D341Med (cell line): ENCODE measurements at regions not wholly inside any gene's neighbourhood (a gene's known extent, or its start where the extent isn't known, plus 50 kb on each side); places are given as distances from the start of the nearest gene placed in this dataset.
"Not testable (repeated sequence)": the region's sequence is repeated elsewhere in the genome, so short reads cannot be mapped to it uniquely, and the experiment has no call there.

Experiments used
- DNase-seq: peaks from one replicate; pipeline ENCODE4 v3.0.0; 2012; ENCODE audit warnings: low spot score

DNA sequence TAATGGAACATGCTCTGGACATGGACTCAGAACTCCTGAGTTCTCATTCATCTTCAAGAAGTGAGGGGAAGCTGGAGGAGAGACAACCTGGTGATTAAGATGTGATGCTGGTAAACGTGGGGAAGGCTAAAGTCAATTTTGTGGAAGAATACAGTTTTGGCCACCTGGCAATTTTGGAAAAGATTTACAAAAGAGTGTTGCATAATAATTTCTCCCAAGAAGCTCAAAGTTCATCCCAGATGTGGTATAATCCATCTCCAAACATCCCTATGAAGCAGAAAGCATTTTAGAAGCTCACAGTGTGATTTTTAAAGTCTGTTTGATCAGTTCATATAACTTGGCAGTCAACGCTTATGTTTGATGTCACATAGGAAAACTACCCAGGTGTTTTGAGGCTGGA is 208.7 kb downstream of the LMX1A start:
- no peak for DNase-seq

DNA sequence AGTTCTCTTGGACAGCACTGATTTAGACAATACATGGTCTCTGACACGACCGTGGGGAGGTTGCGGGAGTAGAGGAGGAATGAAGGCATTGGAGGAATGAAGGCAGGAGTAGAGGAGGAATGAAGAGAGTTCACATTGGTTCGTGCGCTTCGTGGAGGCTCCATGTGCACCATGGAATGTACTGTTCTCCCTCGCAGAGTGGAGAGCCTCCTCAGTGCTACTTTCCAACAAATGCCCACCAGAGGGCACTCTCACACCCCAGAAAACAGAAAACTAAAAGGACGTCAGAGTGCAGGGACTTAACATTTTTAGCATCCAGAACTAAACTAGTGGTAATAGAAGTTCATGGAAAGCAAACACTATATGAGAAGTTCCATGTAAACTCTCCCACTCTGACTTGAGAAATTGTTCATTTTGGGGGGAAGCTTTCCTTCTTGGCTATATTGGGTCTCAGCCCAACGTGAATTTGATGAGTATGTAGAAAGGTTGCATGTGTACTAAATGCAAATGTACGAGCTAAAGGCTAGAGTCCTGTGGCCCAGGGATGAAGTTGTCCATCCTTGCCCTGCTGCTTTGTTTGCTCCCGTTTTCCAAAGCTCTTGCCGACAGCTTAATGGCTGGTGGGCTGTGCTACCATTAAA is 211.6 kb downstream of the LMX1A start:
- DNase-seq: peak; percentile 81

DNA sequence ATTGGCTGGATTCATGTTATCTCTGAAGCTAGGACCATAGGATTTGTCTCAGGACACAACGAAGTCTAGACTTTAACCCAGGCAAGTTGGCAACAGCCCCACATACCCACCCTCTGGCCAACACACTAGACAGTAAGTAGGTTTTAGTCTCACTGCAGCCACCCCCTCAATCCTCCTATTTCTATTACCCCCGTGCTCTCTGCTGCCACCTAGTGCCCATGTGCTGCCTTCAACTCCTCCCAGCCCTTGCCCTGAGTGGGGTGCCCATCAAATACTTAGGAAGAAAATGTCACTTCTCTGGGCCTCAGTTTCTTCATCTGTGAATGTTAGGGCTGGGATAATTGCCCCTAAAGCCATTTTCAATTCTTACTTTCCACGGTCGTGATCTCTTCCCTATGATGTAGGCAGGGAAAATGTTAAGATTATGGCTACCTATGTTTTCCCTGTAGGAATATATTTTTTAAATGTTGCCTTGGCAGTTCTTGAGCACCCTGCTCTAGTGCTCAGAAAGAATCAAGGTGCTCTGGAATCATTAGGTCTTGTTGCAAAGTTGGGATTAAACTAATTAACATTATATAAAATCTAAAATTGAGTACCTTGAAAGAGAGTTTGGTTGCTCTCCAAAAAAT is 213.0 kb downstream of the LMX1A start:
- peak; percentile 74 for DNase-seq

DNA sequence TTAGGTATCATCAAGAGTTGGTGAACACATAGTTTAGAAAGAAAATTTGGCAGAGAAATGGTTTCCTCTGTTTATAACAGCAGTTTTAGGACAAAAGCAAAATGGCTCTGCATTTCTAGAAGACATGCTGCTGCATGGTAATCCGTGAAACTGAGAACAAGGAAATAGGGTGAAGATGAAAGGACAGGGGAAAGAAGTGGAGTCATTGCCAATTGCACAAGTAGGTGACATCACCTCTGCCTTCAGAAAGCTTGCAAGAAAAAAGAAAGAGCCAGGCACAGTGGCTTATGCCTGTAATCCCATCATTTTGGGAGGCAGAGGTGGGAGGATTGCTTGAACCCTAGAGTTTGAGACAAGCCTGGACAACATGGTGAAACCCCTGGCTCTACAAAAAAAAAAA is 217.6 kb downstream of the LMX1A start:
- no peak for DNase-seq

DNA sequence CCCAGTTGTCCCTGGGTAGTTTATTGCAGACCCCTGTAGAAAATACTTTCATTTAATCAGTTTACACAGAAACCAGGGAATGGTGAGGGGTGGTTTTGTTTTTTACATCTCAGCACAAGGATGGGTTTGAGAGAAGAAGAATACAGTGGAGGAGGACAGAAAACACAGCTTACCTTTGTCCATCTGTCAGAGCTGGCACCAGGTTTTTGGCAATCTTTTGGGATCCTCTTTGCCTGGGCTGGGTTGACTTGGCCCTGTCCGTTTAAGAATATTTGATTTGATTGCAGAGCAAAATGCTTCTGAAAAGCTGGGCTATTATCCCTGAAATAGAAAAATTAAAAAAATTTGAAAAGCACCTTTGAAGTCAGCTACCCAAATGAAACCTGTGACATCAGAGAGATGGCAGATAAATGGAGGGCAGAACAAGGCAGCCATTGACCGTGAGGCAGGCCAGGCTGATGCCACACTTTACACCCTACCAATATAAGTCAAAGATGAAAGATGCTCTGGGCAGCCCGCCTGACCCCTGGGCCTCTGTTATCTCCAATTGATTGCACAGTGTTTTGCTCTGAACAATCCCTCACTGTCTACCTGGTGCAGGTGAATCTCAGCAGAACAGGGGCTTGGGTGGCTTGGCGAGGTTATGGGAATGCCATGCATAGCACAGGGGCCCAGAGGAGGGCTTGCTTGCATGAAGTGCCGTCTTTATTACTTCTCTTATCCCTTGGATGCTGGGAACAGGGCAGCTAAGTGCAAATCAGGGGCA is 218.8 kb downstream of the LMX1A start:
- no peak for DNase-seq

DNA sequence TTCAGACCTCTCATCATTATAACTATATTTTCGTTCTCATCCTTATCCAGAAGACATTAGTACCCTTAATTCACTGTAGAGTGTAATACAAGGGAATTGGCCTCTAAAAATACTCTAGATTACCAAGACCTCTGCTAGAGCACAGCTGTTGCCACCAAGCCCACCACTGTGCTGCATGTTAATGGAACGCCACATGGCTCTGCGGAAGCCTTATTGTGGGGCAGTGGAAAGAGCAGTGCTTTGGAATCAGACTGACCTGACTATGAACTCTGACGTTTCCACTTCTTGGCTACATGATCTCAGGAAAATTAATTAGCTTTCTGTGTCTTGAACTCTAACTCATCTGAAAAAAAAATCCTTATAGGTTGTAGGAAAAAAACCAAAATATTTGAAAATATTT is 222.1 kb downstream of the LMX1A start:
- no peak for DNase-seq

DNA sequence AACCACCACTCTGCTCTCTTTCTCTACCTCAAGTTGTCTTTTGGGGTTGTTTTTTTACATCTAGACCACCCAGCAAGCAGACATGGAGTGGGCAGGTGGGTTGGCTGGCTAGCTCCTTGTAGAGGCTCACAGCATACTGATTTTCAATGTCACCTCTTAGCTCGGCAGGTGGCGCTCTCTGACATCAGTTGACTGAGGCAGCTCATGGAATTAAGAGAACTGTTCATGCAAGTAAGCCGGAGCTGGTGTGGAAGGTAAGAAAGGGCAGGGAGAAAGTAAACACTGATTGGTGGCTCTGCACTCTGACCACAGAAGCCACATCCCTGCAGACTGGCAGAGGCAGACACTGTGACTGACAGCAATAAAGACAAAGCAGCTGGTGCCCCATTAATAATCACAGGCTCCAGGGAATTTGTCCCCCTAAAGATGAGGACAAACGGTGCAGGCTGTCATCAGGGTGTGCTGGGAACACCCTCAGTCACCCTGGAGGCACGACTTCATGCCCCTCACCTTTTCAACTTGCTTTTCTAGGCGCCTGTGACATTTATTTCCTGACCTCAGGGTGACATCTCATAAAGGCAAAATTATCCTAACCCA is 226.8 kb downstream of the LMX1A start:
- DNase-seq: peak; percentile 87

DNA sequence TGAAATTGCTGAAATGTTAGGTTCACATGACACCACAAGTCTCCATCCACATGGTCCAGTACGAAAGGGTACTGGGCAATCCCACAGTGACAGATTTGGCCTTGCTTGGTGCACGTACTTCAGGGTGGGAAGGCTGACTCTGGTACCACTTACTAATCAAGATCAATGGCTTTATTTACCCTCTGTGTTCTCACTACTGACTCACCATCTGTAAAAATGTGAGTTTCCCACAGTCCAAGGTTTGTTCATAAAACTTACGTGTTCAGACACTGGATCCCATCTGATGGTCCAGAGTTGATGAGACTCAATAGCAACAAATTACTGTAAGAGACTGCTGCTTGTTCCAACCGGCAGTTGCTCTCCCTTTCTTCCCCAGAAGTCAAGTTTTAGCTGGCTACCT is 231.7 kb downstream of the LMX1A start:
- DNase-seq: no peak

DNA sequence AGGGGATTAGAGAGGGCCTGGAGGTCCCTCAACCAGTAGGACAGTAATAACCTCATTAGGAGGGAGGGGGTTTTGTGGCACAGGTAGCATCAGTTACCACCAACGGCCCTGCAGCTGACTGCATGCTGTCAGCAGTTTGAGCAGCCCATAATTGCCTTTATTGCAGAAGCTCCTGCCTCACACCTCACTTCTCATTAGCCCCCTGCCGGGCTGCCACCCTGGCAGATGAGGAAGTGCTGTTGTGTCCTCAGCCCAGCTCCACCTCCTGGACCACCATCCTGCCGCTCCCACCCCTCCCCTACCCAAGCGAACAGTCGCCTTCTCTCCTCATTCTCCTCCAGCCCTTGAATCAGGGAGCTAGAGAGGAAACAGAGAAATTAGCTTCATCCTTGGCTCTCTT is 237.4 kb downstream of the LMX1A start:
- DNase-seq: no peak

DNA sequence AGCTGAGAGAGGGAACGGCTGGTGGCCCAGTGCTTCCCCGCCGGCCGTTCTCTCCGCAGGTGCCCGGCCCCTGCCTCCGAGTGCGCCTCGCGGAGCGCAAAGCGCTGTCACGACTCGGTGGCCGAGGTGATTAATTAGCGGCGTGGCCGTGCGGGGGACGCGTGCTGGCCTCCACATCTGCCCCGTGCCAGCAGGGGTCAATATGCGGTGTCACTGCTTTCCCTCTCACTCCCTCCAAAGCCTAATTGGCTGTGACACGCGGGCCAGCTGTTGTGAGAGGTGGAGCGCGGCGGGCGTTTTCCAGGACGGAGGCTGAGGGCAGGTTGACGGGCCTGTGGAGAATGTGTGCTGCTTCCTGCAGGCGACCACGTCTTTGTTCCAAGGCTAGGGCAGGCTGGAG is 239.0 kb downstream of the LMX1A start:
- DNase-seq: no peak

DNA sequence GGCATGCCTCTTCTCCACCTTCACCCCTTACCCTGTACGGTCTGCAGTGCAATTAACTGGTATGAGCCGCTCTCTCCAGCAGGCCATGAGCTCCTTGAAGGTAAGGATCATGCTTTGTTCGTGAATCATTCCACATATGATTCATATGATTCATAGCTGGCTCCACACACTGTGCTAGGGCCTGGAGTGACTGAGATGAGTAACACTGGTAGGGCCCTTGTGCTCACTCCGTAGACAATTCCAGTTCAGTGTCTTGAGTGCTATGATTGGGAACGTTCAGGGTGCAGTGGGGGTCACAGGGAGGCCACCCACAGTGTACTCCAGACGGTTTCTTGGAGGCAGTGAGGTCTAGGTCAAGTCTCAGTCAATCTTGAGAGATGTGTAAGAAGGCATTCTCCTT is 239.8 kb downstream of the LMX1A start:
- no peak for DNase-seq

DNA sequence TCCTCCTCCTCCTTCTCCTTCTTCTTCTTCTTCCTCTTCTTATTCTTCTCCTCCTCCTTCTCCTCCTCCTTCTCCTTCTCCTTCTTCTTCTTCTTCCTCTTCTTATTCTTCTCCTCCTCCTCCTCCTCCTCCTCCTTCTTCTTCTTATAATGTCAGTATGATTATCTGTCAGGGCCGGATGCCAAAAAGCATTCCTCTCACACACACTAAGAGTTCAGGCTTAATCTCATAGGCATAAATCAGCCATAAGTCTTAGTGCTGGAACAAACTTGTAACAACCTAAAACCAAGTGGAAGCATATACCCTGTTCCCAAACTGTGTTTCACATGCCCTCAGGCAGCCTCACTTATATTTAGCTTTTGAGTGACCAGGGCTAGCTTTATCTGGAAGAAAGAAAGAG is 240.3 kb downstream of the LMX1A start:
- DNase-seq: no peak

DNA sequence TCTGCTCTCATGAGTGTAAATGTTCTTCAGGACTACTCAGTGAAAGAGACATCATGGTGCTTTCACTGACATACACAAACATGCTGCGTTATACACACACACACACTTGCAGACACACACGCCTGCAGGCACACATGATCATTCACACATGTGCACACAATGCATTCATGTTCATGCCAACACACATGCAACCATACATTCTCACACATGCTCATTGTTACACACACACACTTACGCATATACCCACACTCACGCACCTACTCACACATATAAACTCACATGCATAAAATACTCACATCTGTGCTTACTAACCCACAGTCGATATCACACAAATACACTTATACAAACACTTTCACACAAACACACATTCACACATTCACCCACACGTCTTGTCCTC is 241.6 kb downstream of the LMX1A start:
- no peak for DNase-seq

DNA sequence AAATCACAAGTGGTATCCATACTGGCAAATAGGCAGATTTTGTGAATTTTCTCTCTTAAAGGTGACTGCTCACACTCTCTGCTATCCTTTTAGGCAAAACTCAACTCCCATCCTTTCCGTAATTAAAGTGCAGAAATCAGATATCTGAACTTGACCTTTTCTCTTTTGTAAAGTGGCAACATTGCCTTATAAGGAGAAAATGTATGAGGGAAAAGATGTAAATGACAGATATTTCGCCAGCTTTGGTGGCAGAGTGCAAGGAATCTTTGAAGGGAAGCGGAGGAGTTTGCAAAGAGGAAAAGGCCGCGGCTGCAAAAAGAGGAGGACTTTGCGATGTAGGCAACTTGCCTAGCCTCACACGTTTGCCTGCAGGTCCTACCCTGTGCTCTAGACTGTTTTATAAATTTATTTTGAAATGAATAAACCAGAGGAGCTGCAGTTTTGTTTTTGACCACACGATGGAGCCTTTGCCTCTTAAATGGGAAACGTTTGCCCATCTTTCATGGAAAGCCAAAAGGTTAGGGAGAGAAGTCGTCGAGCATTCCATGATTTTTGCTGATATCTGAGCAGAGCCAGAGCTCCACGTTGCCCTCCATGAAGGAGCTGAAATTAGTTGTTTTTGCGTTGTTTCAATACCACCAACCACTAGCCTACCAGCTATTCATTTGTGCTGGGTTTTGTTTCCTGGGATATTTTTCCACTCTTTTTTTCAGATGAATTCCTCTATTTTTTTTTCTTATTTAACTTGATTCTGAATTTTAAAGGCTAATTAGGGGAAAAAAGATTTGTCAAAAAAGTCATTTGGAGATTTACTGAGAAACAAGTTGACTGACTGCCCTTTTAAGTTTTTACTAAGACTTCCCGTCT is 242.3 kb downstream of the LMX1A start:
- DNase-seq: peak; percentile 66

DNA sequence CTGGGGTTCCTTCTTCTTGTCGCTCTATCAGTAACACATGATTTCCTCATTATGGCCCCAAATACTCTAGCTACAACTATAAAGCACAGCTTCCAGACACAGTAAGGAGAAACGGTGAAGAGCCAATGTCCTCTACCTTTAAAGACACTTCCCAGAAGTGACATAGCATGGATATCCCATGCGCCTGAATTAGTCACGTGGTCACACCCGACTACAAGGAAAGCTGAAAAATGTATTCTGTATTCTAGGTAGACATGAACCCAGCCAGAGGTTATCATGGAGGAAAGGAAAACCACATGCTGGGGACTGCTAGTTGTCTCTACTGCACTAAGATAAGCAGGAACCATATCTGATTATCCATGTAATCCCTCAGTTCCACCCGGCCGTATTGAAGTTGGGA is 244.3 kb downstream of the LMX1A start:
- DNase-seq: no peak

DNA sequence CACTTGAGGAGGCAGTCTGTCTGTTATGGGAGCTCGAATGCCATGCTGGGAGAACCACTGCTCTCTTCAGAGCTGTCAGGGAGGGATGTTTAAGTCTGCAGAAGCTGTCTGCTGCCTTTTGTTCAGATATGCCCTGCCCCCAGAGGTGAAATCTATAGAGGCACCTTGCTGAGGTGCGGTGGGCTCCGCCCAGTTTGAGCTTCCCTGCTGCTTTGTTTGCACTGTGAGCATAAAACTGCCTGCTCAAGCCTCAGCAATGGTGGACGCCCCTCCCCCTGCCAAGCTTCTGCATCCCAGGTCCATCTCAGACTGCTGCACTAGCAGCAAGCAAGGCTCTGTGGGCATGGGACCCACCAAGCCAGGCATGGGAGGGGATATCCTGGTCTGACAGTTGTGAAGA is 247.5 kb downstream of the LMX1A start:
- DNase-seq: no peak

DNA sequence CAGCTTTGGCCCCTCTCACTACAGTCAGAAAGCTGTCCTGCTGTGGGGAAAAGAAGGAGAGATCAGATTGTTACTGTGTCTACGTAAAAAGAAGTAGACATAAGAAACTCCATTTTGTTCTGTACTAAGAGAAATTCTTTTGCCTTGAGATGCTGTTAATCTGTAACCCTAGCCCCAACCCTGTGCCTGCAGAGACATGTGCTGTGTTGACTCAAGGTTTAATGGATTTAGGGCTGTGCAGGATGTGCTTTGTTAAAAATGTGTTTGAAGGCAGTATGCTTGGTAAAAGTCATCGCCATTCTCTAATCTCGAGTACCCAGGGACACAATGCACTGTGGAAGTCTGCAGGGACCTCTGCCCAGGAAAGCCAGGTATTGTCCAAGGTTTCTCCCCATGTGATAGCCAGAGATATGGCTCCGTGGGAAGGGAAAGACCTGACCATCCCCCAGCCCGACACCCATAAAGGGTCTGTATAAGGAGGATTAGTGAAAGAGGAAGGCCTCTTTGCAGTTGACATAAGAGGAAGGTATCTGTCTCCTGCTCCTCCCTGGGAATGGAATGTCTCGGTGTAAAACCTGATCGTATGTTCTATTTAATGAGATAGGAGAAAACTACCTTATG is 263.9 kb downstream of the LMX1A start:
- not testable (repeated sequence) for DNase-seq

DNA sequence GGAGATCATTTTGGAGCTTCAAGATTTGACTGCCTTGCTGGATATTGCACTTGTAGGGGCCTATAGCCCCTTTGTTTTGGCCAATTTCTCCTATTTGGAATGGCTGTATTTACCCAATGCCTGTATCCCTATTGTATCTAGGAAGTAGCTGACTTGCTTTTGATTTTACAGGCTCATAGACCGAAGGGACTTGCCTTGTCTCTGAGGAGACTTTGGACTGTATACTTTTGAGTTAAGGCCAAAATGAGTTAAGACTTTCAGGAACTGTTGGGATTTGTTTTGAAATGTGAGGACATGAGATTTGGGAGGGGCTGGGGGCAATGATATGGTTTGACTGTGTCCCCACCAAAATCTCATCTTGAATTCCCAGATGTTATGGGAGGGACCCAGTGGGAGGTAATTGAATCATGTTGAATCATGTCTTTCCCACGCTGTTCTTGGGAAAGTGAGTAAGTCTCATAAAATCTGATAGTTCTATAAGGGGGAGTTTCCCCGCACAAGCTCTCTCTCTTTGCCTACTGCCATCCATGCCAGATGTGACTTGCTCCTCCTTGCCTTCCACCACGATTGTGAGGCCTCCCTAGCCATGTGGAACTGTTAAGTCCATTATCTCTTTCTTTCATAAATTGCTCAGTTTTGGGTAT is 276.1 kb downstream of the LMX1A start:
- no peak for DNase-seq

DNA sequence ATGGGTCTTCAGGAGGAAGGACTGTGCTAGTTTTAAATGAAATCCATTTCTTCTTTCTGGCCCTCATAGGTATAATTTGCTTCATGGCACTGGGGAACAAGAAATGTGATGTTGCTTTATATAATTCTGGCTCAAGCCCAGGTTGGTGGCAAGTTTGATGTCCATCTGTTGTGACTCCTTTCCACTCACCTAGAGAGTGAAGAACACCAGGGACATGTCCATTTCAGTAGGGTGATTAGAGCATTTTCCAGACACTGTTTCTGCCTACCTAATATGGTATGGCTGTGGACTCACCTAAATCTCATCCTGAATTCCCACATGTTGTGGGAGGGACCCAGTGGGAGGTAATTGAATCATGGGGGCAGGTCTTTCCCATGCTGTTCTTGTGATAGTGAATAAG is 278.1 kb downstream of the LMX1A start:
- no peak for DNase-seq

DNA sequence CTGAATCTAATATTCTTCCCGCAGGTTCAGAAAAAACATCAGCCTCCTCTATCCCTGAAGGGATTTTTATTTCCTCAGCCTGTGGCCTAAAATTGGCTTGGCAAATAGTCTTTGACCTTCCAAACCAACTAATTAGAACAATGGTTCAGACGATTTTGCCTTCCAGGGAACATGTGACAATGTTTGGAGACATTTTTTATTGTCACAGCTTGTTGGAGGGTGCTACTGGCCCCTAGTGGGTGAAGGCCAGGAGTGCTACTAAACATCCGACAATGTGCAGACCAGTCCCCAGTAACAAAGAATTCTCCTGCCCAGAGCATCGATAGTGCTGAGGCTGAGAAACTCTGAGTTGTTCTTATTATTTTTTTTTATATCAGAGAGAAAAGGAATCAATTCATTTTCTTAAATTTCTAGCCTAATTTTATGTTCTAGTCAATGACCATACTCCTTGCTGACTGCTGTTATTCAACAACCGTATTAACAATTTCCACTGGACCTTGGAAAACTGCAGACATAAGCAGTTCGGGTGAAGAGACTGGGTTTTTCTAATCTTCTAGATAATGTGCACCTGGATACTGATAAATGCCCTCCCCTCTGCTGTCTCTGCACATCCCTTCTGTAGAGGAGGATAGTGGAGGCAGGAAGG is 280.7 kb downstream of the LMX1A start:
- DNase-seq: peak; percentile 72
